ENCODE measurements at regions not wholly inside any gene's neighbourhood (a gene's known extent, or its start where the extent isn't known, plus 50 kb on each side); places are given as distances from the start of the nearest gene placed in this dataset.
A peak's percentile ranks its signal among the peaks of the same experiment; 100 is the strongest.

DNA sequence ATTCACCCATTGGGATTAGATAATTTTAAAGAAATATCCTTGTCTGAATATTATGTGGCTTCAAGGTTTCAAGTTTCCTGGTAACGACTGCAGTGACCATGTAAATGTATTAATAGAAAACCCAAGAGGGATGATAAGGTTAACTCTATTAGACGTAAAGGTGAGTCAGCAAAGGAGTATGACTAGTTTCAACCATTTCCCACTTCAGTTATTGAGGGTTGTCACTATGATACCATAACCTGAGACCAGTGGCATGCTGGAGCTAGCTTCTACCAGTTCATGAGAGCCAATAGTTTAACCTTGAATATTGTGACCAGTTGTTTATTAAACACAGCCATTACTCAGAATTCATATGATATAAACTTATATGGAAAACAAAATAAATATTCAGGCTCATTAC, 270.1 kb downstream of the TMA16 start:
- DNase-seq = no peak

DNA sequence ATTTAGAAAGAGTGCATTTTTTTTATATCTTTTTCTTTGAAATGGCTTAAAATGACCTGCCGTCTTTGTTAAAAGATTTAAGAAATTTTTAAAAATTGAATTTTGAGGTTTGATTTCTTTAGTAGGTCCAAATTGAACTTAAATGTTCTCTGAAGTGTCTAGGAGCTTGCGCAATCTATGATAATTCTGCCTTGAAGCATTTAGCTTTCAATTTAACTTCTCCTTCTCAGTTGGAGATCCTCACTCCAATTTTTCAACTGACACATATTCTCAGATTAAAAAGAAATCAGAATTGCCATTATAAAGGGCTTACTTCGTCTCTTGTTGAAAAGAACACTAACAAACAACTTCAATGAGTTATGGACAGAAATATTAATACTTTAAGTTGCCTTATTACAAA, 273.5 kb downstream of the TMA16 start:
- DNase-seq = no peak

DNA sequence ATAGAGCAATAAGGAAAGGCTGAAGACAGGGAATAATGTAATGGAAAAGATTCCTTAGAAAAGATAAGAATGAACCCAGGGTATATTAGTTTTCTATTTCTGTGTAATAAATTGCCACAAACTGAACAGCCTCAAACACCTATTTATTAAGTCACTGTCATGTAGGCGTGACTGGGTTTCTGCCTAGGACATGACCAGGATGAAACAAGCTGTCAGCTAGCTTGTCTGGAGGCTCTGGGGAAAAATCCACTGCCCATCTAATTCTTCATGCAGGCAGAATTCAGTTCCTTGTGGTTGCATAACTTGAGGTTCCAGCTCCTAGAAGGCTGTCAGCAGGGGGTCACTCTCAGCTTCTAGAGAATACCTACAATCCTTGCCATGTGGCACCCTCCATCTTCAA, 277.7 kb downstream of the TMA16 start:
- DNase-seq = no peak

DNA sequence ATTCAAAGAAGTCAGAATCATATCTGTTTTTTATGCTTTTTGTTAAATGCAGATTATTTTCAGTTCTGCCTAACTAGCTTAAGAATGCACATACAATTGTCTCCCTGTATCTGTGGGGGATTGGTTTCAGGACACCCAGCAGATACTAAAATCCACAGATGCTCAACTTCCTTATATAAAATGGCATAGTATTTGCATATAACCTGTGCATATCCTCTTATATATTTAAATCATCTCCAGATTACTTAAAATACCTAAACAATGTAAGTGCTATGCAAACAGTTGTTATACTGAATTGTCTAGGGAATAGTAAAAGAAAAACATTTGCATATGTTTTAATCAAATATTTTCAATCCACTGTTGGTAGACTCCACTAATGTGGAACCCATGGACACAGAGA, 279.4 kb downstream of the TMA16 start:
- no peak for DNase-seq

DNA sequence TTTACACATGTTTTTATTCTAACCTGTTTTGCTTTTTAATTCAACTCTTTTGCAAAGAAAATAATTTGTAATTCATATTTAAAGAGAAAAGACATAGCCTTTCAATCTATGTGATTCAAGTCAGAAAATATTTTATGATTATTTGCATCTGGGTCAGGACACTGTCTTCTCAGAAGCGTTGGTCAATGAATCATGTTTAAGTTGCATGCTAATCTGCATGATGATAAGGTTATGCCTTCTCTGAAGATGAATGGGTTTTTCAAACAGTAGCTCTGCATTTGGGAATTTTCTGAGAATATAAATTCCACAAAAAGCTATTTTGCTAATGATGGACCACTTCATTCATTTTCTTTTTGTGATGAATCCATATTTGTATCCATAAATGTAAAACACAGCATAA, 282.5 kb downstream of the TMA16 start:
- DNase-seq = no peak

DNA sequence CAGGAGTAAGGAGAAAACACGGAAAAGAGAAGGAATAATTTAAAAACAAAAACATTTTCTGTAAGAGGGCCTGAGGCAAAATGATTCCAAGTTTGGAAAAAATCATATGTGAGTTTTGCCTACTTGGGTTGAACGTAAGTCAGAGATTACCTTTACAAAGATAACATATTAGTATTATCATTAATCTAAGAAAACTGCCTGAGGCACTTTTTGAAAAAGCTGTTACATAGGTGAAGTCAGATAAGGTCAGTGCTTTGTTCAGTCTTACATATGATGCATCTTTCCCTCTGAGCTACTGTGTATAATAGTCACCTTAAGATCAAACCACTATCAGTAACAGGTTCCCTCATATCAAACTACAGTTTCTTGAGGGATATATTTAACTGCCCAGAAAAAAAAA, 287.2 kb downstream of the TMA16 start:
- no peak for DNase-seq

DNA sequence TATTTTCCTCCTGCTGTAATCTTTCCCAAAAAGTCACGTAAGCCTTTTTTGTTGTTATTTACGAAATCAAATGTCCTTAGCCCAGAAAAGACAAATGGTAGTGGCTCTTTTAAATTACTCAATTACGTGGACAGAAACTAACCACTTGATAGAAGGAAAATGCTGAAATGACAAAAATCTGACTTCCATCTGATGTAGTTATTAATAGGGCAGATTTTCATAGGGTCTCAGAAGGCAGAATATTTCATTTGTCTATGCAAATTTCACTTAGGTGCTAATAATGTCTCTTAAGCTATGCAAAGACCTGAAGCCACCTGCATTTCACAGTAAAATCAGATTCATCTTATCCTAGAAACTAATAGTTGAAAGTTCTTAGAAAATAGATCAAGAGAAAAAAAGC, 295.7 kb downstream of the TMA16 start:
- no peak for DNase-seq

DNA sequence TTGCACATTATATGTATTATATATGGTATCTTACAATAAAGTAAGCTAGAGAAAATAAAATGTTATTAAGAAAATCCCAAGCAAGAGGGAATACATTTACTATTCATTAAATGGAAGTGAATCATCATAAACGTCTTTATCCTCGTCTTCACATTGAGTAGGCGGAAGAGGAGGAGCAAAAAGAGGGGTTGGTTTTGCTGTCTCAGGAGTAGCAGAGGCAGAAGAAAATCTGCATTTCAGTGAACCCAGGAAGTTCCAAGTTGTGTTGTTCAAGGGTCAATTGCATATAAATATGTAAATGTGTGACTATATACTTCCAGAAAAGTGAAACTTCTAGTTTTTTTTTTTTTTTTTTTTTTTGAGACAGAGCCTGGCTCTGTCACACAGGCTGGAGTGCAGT, 301.4 kb downstream of the TMA16 start:
- no peak for DNase-seq

DNA sequence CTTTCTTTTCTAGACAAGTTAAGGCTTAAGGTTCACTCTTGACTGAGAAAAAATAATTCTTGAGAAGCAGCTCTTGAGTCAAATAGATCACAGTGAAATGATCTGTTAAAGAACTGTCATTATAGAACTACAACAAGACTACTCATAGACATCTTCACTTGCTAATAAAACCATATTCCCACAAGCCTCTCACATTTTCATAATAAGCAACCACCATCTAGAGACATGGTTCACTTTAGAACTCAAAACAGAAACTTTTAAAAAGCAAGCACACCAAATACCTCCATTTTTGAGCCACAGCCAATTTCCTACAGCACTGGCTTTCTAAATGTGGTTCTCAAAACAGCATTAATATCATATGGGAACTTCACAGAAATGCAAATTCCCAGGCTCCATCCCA, 309.5 kb downstream of the TMA16 start:
- no peak for DNase-seq

DNA sequence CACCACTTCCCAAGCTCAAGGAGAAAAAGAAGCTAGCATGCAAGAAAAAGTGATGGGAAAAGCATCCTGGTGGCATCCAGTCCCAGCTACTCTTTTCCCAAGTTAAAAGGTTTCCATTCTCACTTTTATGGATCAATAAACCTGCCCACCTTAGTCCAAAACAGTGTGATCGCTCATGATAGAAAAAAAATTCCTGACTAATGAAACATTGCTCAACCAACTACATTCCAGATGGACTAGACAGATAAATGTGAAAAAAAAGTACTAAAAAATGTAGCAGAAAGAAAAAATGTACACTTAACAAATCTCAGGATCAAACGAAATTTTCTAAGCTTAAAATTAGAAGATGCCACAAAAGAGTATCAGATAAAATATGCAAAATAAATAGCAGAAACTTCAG, 312.2 kb downstream of the TMA16 start:
- no peak for DNase-seq

DNA sequence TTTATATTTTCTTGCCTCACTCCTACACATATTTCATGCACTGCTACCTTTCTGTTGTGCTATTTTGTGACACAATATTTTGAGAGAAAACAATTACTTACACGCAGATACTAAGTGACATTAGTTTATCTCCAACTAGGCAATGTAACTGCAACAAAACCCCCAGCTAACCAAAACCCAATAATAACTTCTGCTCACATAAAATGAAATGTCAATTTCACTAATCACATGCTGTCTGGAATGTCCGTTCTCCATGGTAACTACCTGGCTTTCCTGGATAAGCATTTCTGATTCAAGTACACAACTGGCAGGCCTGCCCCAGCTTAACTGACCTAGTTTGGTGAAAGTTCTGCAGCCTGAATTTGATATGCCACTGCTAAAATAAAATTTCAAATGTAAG, 313.5 kb downstream of the TMA16 start:
- no peak for DNase-seq

DNA sequence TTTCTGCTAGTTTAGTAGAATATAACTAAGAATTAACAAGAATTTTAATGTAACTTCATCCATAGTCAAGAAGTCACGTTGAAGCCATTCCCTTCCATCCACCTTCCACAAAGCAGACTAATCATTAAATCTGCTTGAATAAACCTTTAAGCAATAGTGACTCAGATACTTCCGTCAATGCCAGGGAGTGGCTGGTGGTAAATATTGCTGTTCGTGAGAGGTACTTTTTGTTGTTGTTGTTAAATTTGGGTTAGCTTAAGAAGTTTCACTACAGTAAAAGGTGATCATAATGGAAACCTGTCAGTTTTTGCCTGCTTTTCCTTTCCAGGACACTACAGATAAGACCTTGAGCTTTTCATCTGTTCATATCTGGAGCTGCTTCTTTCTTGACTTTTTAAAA, 316.3 kb downstream of the TMA16 start:
- no peak for DNase-seq

DNA sequence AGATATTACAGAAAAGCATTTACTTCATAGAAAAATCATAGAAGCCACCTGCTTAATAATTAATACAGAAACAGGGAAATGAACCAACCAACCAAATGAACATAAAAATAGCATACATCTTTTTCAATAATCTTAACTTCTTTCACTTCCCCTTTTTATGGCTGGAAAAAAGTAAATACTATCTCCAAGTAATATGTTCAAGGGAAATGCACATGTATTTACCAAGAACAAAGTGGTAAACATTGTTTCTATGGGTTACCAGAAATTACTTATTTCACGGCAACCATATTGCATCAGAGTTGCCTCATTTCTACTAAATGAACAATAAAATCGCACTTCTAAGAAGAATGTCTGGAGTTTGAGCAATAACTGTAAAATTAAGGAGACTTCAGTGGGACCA, 321.3 kb downstream of the TMA16 start:
- no peak for DNase-seq

DNA sequence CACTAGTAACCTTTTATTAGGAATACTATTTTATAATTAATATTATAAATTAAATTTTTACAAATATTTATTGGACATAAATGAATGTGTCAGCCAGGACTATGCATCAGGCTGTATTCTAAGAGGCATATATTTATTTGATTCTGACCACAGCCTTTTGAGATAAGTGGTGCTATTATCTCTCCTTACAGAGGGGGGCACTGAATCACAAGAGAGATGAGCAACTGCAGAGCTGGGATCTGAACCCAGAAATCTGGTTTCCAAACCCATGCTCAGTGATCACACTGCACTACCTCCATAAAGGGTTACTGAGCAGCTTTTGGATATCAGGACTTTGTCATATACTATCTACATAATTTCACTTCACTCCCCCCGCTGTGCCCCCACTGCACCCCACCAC, 322.0 kb downstream of the TMA16 start:
- no peak for DNase-seq

DNA sequence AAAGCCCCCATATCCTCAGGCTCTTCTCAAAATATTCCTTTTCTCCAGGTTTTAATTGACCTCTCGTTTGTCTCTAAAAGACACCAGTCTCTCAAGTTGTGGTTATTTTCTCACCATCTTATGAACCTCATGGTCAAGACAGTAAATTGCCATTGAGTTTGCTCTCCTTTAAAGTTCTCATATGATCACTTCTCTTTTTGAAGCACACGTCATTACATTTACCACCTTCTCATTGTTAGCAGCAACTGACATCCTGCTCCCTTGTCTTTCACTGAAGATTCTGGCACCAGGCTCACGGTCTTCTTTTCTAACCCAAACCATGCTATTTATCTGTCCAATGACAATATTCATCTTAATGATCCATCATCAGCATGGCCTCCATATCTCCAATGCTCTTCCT, 324.2 kb downstream of the TMA16 start:
- DNase-seq = no peak

DNA sequence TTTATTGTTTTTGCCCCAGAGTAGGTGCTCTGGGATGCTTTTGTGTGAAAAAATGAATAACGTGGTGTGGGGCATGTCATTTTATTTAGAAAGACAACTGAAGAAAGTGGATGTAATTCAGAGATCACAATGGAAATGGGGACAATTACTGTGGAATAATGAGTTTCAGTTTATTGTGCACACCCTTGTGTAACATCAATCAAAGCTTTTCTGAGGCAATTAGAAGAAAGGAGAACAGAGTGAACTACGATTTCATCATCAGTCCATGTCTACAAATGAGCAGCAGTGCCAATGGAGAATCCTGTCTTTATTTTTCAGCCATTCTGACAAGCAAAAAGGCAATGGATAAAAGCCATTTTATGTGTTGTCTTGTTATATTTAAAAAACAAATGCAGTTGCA, 339.2 kb downstream of the TMA16 start:
- no peak for DNase-seq

DNA sequence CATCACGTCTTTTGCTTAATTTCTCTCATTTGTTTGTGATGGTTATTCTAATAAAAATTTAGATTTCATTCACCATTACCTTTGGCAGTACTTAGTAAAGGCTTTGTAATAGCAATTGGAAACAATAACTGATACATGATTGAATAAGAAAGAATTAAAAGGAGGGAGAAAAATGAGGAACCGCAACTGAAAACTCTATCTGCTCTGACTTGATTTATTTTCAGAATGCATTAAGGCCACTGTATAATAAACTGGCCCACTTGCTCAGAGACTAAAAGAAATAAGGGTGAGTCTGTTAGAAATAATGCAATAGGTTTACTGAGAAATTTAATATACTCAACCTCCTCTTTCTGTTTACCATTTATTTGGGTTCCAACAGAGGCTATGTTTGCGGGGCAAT, 351.5 kb downstream of the TMA16 start:
- no peak for DNase-seq

DNA sequence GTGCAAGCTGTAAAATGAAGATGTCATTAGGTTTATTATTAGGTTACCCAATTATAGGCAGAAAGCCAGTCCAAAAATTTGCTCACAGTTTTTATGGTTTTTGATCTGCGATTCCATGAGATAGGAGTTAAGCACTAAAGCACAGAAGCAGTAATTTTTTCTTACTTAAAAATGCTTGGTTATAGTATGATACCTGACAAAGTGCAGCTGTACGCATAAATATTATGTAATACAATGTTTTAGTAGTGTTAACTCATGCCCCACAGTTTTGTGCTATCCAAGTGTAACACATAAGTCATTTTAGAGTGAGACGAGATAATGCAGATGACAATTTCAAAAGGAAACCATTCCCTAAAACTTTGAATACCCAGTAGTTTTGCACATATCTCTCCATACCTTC, 357.8 kb downstream of the TMA16 start:
- DNase-seq = no peak

DNA sequence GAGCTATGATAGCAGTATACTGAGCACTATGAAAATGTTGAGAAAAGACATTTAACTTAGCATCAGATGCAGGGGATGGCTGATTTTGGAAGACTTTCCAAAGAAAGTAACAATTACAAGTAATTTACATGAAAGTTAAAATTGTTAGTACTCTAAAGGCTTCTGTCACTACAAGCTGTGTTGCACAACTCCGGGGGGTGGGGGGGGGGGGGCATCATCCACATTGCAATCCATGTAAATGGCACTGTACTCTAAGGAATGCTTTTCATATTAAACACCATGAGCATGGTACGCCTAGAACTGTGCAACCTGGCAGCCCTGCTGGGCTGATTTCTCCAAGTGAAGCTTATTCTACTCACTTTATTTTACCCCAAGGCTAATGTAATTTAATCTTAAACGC, 363.4 kb downstream of the TMA16 start:
- DNase-seq = no peak

DNA sequence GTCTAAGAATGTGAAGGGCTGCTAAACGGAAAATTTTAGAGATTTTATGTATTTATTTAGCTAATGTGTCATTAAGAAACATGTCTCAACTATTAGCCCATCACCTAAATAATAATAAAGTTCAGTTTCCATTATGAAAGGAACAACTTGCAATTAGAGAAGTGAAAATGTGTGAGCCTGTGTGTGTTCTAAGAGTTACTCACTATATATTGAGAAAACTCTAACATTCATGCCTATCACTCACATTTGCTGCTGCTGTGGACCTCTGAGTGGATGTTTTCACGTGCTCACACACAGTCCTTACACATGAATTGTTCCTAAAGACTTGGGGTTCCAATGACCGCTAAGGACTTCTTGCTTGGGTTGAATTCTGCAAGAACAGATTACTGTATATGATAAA, 364.0 kb downstream of the TMA16 start:
- DNase-seq = no peak

DNA sequence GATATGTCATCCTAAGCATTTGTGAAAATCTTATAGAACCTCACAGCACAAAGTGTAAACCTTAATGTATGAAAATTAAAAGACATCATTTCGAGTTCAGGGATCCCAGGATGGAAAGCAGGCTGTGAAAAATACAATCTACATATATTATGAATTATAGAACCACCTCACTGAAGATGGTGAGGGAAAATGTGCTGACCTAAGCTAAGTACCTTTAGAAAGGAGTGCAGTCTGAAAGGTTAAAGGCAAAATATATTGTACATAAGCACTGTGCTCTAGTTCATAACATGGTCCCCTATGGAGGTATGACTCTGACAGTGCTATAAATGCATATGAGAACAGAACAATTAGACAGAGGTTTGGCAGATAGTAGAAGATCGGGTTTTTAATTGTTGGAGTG, 368.6 kb downstream of the TMA16 start:
- DNase-seq = no peak

DNA sequence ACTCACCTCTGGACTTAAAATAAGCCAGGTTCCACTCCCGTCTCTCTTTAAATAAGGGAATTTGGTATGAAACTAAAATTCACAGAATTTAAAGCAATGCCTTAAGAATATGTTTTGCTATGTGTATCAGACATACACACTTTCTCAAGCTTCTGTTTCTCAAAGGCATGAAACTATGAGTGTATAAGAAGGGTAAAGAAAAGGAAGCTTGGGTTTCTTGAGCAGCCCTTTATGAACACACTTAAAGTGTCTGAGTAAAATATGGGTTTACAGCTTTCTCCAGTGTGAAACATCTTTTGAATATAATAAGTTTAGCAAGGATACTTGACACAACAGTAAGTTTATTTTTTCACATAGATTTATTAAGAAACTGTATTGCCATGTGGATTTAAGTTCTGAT, 370.5 kb downstream of the TMA16 start:
- DNase-seq = no peak

DNA sequence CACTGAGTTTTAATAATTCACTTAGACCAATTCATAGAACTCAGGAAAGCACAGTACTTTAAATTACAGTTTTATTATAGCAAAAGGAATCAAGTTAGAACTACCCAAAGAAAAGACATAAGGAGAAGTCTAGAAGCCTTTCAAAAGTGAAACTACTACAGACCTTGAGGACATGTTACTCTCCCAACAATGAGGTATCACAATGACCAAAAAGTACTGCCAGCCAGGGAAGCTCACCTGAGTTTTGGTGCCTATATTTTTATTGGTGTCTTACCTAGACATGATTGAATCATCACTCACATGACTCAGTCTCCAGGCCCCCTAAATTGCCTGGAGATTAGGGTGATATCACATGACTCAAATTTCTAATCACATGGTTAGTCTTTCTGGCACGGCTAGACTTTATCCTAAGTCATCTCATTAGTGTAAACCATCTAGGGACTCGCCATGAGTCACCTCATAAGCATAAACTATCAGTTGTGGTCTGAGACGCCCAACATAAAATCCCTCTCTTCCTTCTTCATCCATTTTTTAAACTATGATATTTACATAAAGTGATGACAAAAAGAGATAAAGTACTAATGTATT, 372.3 kb downstream of the TMA16 start:
- DNase-seq = no peak

DNA sequence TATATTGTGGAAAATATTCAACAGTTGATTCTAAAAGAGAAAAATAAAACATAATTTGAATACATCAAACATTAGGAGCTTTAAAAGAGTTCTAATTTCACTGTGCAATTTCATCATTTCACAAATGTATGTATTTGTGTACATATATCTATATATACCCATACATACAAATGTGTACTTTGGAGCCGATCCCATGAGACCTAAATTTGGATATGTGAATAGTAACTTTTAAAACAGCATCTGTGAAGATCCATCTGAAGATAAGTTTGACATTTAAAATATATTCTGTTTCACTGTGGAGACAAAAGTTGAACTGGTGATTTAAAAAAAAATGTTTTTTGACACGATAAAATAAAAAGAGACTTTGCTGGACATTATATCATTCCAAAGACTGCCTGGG, 374.0 kb downstream of the TMA16 start:
- DNase-seq = no peak

DNA sequence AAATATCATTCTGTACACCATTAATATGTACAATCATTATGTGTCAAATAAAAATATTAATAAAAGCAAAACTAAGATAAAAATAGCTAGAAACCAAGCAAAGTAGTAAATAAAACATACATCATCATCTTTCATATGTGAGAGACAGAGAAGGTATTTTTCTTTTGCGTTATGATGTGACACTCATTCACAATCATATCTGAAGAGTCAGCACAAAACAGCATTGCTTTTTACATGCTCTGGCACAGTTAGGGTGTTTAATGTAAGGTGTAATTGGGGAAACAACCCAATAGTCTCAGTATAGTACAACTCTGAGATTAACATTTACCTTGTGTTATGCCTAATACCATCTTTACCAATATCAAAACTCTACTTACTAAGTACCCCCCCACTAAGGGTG, 376.6 kb downstream of the TMA16 start:
- DNase-seq = no peak

DNA sequence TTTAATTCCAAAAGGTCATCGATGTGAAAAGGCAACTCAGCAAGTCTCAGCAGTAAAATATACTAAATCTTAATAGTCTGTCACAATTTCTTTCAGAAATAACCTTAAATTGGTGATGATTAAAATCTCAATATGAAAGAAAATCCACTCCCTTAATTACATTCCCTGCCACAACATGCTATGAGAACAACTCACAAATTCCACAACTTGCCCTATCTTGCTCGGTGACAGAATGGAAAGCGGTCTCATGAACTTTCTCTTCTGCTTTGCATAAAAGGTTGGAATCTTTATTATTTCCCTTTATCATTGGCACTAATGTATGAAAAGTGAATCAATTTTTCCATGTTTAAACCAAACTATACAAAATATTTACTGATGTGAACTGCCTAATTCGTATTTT, 380.8 kb downstream of the TMA16 start:
- DNase-seq = peak; percentile 29

Data from tongue (tissue), 1 donor.